HG03575 (cell line): ENCODE measurements at regions not wholly inside any gene's neighbourhood (a gene's known extent, or its start where the extent isn't known, plus 50 kb on each side); places are given as distances from the start of the nearest gene placed in this dataset.
"Not testable (repeated sequence)": the region's sequence is repeated elsewhere in the genome, so short reads cannot be mapped to it uniquely, and the experiment has no call there.

Experiments
- ATAC-seq: cut with Tn5 transposase; IDR thresholded peaks from one replicate; pipeline ENCODE4 v1.9.1; 2021; ENCODE audit not compliant: unreplicated experiment, insufficient number of reproducible peaks, low FRiP score; ENCODE audit errors: extremely low read depth

DNA sequence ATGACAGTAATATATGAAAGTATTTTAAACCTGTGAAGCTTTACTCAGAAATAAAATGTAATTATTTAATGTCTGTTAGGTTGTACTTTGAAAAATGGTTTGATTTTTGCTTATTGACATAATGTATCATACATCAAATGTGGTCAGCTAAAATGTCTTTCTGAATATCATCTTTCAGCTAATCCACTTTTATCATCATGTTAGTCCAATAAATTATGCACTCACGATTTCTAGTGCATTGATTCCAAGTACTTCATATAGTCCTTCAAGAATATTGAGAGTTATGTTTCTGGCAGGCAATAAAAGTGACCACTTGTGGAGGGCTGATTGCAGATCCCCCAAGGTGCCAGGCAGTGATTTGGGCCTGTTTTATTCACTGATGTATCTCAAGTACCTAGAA is 1204.1 kb downstream of the OLFM4 start:
- ATAC-seq = no peak

DNA sequence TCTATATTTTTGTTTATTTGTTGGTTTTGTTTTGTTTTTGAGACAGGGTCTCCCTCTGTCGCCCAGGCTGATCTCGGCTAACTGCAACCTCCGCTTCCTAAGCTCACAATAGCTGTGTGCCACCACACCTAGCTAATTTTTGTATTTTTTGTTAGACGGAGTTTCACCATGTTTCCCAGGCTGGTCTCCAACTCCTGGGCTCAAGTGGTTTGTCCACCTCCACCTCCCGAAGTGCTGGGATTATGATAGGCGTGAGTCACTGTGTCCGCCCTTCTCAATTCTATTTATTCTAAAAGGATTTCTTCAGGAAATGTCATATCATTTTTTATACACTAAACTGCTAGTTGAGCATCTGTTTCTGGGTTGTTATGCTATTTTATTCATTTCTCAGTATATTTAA is 1206.0 kb downstream of the OLFM4 start:
- ATAC-seq = no peak

DNA sequence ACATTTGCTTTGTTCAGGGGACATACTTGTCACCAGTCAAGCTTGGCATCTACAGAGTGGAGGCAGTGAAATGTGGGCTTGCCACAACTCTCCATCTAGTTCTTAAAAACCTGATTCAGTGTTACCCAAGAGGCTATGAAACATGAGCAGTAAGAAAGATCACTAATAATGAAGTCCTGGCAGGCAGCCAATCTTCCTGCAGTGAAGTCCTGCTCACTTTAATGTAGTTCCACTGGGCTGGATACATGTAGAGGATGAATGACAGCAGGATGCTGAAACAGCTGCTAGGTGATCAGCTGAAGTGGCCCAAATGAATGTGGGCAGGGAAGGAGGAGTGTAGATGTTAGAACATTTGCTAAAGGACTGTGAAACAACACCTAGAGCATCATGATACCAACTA is 1213.1 kb downstream of the OLFM4 start:
- no peak for ATAC-seq

DNA sequence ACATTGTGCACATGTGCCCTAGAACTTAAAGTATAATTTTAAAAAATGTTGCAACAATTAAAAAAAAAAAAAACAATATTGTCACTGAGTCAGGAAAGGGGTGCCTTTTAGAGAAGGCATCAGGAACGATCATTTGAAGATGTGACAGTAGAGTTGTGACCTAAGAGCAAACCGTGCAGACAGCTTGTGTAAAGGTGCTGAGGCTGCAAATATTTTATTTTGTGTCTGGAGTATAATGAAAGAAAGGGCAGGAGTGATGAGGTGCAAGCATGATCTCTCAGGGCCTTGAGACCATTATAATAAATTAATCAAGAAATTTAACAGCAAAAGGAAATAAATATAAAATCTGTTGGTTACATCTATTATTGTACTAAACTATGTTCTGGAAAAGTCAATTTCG is 1219.7 kb downstream of the OLFM4 start:
- ATAC-seq = no peak

DNA sequence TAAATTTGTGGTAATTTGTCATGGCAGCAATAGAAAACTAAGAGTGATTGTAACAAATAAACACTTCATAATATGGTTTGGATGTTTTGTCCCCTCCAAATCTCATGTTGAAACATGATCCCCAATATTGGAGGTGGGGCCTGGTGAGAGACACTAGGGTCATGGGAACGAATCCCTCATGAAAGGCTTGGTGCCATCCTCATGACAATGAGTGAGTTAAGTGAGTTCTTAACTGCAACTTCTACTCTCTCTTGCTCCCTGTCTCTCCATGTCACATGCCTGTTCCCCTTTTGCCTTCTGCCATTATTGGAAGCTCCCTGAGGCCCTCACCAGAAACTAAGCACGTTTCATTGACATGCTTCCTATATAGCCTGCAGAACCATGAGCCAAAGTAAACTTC is 1233.2 kb downstream of the OLFM4 start:
- no peak for ATAC-seq

DNA sequence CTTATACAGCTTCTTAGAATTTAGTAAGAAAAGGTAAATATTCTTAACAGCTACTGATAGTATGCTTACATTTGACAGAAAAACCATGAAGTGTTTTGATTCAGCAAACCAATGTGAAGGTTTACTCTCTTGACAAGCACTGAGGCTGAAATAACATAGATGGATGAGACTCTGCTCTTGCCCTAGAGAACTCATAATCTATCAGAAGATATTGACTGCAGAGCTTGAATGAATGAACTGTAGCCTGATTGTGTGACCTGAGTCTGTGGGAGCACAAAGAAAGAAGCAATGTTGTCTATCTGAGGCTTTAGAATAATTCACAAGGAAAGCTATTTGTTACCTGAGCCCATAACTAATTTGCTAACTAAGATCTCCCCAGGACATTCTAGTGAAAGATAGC is 1235.3 kb downstream of the OLFM4 start:
- no peak for ATAC-seq

DNA sequence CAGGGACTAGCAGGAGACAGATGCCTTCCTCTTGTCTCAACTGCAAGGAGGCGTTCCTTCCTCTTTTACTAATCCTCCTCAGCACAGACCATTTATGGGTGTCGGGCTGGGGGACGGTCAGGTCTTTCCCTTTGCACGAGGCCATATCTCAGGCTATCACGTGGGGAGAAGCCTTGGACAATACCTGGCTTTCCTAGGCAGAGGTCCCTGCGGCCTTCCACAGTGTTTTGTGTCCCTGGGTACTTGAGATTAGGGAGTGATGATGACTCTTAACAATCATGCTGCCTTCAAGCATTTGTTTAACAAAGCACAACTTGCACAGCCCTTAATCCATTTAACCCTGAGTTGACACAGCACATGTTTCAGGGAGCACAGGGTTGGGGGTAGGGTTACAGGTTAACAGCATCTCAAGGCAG is 1238.6 kb downstream of the OLFM4 start:
- ATAC-seq = not testable (repeated sequence)

DNA sequence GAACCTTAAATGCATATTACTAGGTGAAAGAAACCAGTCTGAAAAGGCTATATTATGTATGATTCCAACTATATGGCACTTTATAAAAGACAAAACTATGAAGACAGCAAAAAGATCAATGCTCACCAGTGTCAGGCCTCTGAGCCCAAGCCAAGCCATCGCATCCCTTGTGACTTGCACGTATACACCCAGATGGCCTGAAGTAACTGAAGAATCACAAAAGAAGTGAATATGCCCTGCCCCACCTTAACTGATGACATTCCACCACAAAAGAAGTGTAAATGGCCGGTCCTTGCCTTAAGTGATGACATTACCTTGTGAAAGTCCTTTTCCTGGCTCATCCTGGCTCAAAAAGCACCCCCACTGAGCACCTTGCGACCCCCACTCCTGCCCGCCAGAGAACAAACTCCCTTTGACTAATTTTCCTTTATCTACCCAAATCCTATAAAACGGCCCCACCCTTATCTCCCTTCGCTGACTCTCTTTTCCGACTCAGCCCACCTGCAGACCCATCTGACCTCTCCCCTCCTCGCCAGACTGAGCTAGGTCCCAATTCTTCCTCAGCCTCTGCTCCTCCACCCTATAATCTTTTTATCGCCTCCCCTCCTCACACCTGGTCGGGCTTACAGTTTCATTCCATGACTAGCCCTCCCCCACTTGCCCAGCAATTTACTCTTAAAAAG is 1239.5 kb downstream of the OLFM4 start:
- not testable (repeated sequence) for ATAC-seq

DNA sequence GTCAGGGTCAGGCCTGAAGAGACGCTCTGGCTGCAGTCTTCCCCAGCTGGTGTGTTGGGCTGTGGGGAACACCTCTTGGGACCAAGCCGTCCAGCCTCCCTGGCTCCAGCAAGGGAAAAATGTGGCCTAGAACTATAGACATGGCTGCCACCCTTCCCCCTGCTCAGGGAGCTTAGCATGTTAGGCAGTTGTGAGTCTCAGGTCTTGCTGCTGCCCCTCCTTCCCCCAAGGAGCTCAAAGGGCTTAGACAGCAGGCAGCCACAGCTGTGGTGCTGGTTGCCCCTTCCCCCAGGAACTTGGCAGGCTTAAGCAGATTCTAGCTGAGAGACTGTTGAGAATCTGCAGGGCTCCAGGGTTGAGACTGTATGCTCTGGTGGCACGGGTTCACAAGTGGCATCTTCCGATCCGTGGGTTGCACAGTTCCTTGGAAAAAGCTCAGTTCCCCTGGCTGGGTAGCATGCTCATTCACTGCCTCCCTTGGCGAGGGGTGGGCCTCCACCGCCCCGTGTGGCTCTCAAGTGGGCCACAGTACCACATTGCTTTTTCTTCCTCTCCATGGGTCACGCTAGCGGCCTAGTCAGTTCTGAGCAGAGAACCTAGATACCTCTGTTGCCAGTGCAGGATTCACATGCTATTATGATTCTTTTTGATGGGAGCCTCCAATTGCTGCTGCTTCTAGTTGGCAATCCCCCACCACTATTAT is 1258.6 kb downstream of the OLFM4 start:
- ATAC-seq = no peak

DNA sequence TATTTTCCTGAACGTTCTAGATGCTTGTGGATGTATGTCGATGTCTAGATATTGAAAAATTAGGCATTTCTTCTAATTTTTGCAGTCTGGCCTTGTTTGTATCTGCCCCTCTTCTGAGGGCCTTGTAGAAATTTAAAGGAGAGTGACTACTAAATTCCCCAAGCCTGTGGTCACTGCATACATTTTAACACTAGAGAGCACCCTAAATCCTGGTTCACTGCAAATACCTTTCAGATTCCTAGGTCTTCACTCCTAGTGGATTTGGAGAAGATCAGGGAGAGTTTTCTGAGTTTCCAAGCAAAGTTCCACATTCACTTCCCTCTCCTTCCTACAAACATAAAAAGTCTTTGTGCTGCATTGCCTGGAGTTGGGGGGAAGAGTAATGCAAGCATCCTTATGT is 1272.5 kb downstream of the OLFM4 start:
- no peak for ATAC-seq

DNA sequence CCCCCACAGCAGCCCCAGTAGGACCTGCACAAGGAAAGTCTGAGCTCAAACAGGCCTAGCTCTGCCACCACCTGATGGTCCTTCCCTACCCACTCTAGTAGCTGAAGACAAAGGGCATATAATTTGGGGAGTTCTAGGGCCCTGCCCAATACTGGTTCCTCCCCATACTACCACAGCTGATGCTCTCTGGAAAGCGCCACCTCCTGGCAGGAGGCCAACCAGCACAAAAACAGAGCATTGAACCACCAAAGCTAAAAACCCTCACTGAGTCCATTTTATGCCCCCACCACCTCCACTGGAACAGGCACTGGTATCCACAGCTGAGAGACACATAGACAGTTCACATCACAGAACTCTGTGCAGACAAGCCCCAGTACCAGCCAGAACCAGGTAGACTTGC is 1276.8 kb downstream of the OLFM4 start:
- no peak for ATAC-seq

DNA sequence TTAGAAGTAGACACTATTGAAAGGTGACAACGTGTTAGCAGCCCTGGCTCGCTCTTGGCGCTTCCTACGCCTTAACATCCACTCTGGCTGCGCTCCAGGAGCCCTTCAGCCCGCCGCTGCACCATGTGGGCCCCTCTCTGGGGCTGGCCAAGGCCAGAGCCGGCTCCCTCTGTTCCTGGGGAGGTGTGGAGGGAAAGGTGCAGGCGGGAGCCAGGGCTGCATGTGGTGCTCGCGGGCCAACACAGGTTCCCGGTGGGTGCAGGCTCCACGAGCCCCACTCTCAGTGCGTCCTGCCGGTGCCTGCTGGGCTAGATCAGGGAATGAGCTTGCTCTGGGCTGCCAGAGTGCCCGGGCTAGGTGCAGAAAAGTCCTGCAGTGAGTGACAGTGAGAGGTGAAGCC is 1284.3 kb downstream of the OLFM4 start:
- ATAC-seq = no peak

DNA sequence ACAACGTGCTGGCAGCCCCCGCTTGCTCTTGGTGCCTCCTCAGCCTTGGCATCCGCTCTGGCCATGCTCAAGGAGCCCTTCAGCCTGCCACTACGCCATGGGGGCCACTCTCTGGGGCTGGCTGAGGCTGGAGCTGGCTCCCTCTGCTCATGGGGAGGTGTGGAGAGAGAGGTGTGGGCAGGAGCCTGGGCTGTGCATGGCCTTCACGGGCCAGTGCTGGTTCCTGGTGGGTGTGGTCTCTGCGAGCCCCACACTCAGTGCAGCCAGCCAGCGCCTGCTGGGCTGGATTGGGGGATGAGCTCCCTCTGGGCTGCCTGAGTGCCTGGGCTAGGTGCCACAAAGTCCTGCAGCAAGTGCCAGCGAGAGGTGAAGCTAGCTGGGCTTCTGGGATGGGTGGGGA is 1289.1 kb downstream of the OLFM4 start:
- ATAC-seq = no peak

DNA sequence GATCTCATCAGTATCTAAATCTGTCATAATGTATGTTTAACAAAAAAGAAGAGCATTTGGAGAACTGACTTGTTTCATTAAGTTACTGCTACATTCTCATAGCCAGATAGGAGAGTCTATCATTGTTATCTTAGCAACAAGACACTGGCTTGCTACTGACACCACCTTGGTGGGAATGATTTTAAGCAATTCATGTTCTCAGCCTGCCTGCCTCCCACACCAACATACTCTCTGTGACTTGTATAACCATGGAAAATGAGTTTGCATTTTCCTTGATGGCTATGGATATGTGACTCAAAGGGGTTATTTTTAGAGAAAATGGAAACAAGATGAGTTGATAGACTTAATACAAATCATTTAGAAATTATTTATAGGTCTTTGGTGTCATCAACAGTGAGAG is 1308.9 kb downstream of the OLFM4 start:
- ATAC-seq = no peak

DNA sequence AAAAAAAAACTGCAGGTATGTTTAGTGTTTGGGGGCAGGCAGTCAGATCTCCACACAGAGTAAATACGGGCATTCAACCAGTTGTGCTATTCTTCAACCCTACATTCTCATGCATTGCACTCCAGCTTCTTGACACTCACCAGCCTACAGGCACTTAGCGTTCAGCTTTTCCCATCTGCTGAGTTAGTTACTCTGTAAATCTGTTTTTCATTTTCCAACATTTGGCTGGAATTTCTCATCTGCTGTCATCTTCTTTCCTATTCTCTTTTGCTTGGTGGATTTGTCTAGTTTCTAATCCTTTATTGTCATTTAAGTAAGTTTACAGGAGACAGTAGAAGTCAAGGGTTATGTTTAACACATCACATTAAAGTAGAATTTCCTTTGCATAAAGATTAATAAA is 1318.9 kb downstream of the OLFM4 start:
- ATAC-seq = no peak

DNA sequence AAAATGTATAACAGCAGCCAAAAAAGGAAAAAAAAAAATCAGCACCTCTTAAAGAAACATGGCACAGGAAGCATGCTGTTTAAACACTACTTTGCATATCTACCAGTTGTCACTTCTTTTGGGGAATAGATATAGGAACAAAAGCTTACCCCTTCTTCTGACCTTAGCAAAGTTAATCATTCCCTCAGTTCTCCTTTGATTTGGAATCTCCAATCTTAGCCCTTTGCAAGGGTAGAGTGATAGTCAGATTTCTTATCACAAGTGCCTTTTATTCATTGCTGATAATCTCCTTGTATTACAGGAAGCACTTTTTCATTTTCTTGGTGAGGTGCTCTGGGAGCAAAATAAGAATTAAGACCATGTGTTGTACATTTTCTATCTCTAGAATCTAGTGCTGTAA is 1327.6 kb downstream of the OLFM4 start:
- ATAC-seq = no peak

DNA sequence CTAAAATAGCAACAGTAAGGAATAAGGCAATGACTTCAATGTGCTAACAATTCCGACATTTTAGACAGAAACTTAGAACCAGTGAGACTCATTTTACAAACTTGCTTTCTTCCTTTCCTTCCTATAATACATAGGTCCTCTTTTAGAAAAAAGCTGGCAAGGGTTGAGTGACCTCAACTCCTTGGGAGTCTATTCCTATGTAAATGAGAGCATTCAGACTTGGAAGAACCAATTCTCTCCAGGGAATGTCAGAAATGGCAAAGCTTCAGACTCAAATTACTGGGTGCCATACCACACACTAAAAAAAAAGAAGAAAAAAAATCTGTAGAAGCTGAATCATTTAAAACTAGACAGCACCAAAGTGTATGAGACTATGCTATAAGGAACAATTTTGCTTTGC is 1328.2 kb downstream of the OLFM4 start:
- ATAC-seq = no peak

DNA sequence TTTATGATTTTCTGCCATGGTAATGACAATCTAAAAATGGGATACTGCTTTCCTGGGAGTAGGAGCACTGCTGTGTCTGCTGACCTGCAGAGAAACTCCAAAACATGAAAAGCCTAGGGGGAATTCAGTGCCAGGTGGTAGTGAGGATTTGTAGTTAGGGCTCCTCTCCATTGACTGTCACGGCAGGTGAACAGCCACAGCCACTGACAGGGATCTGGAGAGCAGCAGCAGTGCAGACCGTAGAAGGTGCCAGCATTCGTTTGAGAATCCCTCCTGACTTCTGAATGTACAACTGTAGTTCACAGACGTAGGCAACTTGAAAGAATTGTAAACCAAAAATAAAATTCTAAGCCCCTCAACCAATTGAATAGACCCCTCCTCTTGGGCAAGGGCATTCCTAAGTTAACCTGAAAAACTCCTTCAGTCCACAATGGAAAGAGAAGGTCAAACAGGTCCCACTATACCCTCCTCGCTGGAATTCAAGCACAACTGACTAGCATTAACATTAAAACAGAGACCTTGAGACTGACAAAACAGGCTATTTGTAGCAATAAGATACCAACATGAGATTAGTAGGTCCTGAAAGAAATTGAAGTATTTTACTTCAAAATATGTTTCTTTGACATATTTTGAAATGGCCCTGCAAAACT is 1328.8 kb downstream of the OLFM4 start:
- no peak for ATAC-seq

DNA sequence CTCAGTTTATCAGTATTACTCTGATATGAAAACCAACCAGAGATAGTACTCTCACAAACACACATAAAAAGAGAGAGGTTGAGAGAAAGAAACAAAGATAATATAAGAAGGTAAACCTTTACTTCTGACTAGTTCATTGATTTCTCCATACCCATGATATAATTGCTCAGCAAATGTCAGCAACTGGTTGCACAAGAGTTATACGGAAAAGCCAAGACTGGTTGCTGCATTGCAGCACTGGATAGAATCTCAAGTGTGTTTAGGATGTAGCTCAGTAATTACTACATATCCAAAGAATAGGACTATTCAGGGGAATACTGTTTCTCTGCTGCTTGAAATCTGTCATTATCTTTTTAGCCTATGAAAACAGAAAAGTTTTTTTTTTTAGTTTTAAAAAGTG is 1332.8 kb downstream of the OLFM4 start:
- ATAC-seq = no peak

DNA sequence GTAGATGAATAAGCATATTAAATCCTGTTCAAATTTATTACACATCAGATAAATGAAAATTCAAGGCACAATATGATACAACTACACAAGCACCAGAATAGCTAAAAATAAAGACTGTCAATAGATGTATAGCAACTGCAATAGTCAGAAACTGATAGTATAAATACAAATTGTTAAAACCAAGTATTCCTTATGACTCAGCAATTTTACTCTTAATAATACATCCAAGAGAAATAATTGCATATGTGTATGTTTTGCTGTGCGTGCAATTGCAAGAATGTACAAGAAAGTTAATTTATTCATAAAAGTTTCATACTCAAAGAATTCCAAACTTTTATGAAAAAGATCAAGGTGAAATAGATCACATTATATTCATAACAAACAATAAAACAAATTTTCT is 1338.1 kb downstream of the OLFM4 start:
- no peak for ATAC-seq
